ENCODE measurements at regions not wholly inside any gene's neighbourhood (a gene's known extent, or its start where the extent isn't known, plus 50 kb on each side); places are given as distances from the start of the nearest gene placed in this dataset.

GRCh38 chr2:196389670-196390069 lies 218.3 kb upstream of the STK17B start:
- TF ChIP-seq CTCF (IDR thresholded peaks at IDR 0.05) (no peak), POLR2A (IDR thresholded peaks at IDR 0.05) (no peak)

All from lower leg skin (tissue), 3 donors.